ENCODE measurements at regions not wholly inside any gene's neighbourhood (a gene's known extent, or its start where the extent isn't known, plus 50 kb on each side); places are given as distances from the start of the nearest gene placed in this dataset.

DNA sequence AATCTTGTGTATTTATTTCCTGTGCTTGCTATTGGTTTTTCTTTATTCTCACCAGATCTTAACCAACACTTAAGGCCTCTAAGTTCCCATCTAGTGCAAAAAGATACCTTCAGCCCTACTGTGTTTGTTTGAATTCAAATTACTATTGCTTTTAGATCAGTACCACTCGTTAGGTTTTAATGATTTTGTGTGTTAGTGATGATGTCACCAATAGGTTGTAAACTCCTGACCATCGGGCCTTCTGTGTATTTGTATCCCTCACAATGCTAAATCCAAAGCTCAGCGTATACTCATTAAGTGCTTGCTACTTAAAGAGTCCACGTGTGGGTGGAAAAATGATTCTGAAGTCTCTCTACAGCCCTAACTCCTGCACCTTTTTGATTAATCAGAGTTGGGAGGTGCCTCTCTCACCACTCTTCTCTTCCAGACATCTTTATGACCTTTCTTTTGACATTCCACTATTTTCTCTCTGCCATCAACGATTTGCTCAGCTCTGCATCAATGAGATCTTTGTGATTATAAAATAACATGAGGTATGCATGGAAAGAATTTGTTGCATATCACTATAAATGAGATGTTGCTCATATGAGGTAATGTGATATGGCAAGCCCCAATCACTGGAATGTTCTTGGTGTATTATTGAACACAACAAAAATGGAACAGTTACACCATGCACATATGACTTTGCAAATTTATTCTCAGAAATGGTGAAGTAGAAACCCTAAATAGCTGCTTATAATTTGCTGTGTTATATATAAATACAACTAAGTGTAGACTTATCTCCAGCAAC, 55.1 kb upstream of the LAMA2 start:
- no peak for ATAC-seq

DNA sequence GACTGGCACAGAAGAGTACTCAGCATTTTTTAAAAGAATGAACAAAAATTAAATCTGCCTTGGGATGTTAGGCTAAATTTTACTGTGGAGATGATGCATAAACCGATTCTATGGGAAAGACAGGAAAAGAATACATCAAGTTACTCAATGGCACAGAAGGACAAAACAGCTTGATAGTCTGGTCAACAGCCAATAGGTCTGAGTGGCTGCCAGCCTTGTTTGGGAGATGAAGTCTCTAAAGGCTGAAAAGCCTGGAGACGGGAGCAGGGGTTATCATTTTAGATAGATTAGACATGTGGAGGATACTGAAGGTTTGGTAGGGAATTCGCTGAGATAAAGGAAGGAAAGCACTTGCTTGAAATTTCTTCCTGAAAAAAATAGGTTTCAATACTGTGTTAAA, 56.3 kb upstream of the LAMA2 start:
- no peak for ATAC-seq

DNA sequence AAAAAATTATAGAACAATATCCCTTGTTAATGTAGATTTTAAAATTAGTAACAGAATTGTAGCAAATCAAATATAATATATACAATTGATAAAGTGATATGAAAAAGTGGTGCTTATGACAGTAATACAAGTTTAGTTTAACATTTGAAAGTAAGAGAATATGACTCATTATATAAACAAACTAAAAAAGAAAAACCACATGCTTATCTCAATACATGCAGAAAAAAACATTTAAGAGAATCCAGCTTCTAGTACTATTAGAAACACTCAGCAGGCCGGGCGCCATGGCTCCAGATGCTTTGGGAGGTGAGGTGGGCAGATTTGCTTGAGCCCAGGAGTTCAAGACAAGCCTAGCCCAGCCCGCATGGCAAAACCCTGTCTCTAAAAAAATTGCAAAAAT, 60.7 kb upstream of the LAMA2 start:
- ATAC-seq: no peak

DNA sequence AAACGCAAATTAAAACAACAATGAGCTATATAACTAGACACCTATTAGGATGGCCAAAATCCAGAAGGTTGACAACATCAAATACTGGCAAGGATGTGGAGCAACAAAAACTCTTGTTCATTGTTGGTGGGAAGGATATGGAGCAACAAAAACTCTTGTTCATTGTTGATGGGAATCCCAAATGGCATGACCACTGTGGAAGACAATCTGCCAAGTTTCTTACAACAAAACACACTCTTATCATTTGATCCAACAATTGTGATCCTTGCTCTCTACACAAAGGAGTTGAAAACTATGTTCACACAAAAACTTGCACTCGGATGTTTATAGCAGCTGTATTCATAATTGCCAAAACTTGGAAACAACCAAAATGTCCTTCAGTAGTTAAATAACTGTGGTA, 61.8 kb upstream of the LAMA2 start:
- no peak for ATAC-seq

DNA sequence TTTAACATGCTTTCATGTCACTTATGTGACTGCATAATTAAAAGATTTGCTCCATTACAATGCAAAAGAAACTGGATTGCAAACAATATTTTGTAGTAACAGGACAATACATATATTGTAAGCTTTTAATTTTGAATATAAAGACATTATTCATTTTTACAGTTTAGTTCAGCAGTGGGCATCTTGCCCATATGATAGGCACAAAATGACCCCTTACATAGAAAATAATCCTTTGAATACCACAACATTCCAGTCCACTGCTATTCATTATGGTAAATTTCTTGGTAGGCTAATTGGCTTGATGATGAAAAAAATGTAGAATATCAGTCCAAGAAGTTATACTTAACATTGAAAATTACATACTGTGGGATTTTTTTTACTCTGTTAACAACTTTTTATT, 74.1 kb upstream of the LAMA2 start:
- no peak for ATAC-seq

DNA sequence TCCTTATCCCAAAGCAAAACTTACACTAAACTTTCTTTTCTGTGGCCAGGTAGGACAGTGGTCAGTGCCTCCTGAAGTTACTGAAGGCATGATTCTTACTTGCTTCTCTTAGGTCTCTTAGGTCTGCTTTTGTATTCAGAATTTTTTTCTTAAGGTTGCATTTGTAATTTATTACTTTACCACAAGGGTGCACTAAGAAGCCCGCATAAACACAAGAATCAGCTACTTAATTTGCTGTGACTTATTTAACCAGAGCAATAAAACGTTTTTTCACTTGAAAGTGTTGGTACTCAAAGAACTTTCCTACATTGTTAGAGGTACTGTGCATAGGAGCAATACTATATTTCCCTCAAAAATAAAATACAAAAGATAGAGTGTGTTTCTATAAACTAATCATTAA, 75.4 kb upstream of the LAMA2 start:
- no peak for ATAC-seq

DNA sequence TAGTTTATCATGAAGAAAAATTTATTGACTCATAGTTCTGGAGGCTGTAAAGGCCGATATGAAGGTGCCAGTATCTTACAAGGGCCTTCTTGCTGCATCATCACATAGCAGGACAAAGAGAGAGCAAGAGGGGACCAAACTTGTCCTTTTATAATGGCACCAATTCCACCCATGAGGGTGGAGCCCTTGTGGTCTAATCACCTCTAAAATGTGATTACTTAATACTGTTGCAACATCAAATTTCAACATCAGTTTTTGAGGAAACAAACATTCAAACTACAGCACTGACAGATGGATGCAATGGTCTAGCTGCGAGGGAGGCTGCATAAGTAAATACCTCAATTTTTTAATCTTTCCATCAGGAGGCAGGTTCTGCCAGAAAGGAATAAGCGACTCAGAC, 76.7 kb upstream of the LAMA2 start:
- no peak for ATAC-seq

DNA sequence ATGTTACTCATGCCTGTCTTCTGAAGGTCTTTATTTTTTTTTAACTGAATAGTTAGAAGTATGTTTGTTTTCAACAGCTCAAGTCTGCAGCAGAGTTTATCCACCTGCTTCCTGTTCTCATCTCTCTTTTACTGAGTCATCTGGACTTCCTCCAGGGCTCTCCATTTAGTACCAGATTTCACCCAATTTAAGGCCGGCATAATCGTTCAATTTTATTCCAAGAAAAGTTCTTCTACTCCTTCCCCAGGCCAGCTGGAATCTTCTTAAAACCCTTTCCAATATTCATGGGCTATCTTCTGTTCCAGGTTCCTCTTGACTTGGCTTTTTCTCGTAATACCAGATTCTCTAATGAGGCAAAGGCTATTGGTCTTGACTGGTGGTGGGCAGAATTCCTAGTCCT, 79.0 kb upstream of the LAMA2 start:
- ATAC-seq: no peak

DNA sequence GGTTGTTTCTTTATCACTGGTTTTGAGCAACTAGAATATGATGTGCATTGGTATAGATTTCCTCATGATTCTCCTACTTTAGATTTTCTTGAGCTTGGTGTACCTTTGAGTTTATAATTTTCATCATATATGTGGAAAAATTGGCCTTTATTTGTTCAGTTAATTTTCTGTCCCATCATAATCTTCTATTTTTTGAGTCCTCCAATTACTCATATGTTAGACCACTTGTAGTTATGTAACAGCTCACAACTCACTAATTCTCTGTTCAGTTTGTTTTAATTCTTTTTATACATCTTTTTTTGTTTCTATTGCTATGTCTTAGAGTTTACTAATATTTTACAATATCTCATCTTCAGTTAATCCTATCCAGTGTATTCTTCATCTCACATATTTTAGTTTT, 81.3 kb upstream of the LAMA2 start:
- ATAC-seq: no peak

DNA sequence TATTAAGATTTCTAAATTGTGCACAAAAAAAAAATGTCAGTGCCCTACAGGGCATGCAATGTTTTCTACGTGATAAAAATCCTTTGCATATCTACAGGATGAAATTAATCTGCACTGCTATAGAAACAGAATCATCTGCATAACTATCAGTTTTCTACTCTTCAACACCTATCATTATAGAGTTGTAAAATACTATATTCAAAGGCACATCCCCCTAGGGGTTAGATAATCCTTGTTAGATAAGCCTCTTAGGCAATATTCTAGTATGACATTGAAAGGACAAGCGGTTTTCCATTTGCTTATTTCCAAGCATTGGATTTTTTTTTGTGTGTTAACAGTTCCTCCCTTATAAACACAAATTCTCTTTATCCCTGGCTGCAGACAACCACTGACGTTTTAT, 98.7 kb upstream of the LAMA2 start:
- ATAC-seq: no peak

DNA sequence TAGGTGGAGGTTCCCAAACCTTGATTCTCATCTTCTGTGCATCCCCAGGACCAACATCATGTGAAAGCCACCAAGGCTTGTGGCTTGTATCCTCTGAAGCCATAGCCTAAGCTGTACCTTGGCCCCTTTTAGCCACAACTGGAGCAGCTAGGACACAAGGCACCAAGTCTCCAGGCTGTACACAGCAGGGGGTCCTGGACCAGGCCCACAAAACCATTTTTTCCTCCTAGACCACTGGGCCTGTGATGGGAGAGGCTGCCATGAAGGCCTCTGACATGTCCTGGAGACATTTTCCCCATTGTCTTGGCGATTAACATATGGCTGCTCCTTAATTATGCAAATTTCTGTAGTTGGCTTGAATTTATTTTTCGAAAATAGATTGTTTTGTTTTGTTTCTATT, 114.8 kb upstream of the LAMA2 start:
- no peak for ATAC-seq

DNA sequence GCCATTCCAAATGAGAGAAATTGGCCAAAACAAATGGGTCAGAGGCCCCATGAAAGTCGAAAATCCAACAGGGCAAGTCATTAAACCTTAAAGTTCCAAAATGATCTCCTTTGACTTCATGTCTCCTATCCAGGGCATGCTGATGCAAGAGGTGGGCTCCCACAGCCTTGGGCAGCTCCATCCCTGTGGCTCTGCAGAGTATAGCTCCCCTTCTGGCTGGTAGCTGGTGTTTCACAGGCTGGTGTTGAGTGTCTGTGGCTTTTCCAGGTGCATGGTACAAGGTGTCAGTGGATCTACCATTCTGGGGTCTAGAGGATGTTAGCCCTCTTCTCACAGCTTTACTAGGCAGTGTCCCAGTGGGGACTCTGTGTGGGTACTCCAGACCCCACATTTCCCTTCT, 115.2 kb upstream of the LAMA2 start:
- no peak for ATAC-seq

DNA sequence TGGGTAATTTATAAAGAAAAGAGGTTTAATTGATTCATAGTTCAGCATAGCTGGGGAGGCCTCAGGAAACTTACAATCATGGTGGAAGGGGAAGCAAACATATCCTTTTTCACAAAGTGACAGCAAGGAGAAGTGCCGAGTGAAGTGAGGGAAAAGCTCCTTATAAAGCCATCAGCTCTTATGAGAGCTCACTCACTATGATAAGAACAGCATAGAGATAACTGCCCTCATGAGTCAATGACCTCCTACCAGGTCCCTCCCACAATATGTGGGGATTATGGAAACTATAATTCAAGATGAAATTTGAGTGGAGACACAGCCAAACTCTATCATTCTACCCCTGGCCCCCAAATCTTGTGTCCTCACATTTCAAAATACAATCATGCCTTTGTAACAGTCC, 115.8 kb upstream of the LAMA2 start:
- ATAC-seq: no peak

DNA sequence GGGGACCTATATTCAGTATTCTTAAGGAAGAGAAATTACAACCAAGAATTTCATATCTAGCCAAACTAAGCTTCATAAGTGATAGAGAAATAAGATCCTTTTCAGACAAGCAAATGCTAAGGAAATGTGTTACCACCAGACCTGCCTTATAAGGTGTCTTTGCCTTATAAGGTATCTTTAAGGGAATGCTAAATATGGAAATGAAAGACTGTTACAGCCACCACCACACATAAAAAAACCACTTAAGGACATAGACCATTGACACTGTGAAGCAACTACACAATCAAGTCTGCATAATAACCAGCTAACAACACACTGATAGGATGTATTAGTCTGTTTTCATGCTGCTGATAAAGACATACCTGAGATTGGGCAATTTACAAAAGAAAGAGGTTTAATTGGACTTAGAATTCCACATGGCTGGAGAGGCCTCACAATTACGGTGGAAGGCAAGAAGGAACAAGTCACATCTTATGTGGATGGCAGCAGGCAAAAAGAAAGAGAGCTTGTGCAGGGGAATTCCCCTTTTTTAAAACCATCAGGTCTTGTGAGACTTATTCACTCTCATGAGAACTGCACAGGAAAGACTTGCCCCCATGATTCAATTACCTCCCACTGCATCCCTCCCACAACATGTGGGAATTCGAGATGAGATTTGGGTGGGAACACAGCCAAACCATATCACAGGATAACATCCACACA, 119.2 kb upstream of the LAMA2 start:
- ATAC-seq: no peak

DNA sequence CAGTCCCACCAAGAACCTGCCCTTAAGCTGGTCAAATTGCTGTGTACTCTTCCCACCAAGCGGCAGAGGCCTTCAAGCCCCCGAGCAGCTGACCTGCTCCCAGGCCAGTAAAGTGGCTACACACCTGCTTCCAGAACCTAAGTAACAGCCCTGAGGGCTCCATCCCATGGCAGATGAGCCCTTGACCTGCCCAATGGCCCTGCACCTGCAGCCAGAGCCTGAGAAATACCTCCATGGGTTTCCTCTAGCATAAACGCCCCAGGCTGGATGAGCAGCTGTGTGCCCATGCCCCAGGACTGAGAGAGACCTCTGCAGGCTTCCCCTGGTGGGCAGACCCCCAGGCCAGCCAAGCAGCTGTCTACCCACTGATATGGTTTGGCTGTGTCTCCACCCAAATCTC, 123.0 kb upstream of the LAMA2 start:
- ATAC-seq: no peak

DNA sequence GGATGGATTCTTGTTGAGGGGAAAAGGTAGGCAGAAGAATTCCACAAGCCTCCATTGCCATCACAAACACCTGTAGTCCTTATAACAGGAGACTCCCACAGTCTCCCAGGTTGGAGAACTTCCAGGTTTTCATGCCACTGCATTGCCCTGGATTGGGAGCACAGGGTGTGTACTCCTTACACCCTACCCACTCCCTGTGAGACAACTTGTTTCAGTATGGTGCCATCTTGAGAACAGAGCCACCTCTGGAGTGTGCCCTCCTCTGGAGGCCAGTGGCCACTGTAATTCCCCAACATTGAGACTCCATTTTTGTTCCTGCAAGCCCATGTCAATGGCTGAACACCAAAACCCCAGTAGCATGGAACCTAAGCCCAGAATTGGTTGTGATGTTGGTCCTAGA, 123.5 kb upstream of the LAMA2 start:
- ATAC-seq: no peak

DNA sequence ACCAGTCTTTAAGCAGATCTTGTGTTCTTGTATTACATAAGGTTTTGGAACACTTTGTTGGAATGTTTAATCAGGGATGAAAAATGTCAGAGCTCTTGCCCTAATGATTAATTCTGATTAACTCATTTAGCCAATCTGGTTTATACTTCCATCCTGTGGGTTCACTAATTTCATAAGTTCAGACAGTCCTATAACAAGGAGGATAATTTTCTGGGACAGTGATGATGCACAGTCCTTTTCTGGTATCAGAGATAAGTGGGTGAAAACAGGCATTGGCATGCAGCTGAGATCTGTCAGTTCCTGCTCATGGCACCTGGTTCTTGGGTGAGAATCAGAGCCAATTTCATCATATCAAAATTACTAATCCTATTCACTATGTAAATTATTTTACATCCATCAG, 125.0 kb upstream of the LAMA2 start:
- ATAC-seq: no peak

DNA sequence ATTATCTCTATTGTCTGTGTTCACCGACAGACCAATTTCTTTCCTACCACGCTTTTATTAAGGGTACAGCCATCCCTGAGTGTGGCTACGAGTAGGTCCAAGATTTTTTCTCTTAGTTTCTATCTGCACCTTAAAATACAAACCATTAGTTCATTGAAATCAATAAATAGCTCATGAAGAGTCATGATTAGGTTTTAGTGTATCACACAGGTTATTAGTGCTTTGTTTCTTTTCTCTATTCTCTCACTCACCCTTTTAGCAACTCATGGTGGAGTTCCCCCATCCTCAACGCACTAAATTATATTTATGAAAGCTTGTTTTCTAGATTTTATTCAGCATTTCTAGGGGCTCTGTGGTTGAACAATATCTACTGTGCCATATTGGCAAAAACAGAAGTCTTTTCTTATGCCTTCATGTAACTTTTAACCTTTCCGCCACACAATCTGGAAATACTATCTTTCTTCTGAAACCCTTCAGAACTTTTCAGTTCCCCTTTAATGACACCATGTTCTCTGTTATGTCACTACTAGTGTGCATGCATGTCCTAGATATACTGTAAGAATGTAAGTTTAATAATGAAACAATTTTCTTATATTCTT, 128.2 kb upstream of the LAMA2 start:
- ATAC-seq: no peak

DNA sequence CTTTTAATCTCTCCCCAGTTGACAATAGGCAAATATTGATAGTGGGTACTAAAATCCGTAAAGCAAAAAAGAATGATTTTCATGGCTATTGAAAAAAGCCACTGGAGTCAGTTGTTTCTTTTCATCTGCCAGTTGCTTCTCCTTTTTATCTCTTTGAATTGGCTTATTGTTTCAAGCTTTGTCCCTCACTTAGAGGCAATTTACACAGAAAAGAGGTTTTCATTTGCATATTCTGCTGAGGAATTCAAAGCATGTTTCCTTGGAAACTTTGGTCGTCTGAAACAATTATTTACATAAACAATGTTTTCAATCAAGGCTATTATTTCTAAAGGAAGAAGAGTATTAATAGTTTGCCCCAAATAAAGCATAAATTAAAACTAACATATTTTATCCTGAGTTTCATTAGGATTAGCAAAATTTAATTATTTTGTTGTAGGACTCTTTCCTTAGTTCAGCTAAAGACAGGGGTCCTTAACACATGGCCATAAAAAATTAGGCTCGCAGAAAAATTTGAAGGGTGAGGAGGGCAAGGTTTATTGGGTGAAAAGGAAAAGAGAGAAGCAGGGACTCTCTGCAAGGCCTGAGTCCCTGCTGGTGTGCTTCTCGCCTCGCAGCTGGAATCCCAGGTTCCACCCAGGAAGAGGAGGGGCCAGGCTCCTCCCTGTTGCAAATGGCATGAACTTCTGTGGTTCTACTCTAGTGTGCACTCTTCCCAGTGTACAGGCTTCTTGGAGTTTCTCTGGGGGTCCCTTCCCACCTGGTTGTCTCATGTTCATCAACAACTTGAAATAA, 138.8 kb upstream of the LAMA2 start:
- no peak for ATAC-seq

DNA sequence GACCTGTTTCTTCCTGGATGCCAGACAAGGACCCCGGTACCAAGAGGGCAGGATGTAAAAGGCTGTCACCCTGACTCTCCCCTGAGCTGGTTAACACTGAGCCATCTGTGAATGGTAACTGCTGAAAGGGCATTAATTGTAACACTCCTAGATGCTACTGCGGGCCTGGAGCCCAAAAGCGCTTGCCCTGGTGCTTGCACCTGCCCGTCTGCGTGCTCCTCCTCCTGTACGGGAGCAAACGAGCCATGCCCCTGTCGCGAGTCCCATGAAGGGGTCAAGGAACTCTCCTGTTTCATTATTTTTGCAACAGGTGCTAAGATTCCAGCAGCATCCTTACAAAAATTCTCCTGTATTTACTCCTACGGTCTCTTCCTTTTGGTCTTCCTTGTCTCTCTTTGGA, 140.0 kb upstream of the LAMA2 start:
- ATAC-seq: no peak

DNA sequence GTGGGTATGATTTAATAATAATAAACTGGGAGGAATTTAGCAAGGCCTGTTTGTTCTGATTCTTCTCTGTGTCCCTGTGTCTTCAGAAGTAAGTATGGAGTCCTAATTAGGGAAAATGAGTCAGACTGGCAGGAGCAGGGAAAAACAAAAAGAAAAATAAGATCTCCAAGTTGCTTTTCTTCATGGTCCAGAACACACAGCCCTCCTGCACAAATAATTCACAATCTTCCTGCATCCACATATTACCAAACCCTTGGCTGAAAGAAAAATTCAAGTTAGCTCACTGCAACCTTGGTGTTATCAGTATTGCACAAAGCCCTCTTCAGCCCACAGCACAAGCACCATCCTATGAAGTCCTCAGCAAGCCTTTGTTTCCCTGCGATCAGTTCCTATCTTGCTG, 142.0 kb upstream of the LAMA2 start:
- no peak for ATAC-seq

DNA sequence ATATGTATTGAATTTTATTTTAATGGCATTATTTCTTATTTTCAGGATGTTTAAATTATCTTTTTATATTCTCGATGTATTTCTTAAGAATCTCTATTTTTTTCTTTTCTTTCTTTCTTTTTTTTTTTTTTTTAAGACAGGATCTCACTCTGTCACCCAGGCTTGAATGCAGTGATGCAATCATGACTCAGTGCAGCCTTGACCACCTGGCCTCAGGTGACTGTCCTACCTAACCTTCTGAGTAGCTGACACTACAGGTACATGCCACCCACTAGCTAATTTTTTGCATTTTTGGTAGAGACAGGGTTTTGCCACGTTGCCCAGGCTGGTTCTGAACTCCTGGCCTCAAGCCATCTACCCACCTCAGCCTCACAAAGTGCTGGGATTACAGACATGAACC, 143.8 kb upstream of the LAMA2 start:
- ATAC-seq: peak; percentile 59

DNA sequence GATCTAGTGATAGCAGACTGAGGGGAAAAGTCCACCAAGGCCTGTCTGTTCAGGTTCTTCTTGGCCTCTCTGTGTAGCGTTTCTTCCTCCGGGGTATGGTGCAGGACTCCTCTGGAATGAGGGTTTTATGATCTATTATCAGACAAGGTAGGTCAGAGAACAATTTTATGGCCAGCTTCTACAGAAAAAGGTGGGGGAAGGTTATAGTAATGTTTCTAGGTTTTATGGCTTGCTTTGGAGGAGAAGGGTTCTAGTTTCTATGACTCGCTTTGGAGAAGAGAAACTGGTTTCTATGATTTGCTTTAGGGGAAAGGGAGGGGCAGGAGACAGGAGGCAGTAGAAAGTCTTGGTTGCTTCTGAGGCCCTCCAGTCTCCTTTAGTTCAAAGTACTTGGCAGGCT, 144.8 kb upstream of the LAMA2 start:
- ATAC-seq: no peak

All from esophagus mucosa (tissue), 1 donor.